Erythroblast (primary cell): ENCODE measurements at regions not wholly inside any gene's neighbourhood (a gene's known extent, or its start where the extent isn't known, plus 50 kb on each side); places are given as distances from the start of the nearest gene placed in this dataset.

Source experiments
- GATA1 ChIP-seq: IDR thresholded peaks from 2 replicates; pipeline ENCODE4 v1.6.1; 2011; ENCODE audit warnings: low read depth, mild to moderate bottlenecking, control low read depth, low read length, moderate library complexity
- POLR2A ChIP-seq: IDR thresholded peaks from 2 replicates; pipeline ENCODE4 v1.6.1; 2011; ENCODE audit warnings: mild to moderate bottlenecking, low read length

- TF ChIP-seq POLR2A (no peak), GATA1 (no peak)
These were observed 94.2 kb upstream of the SLC39A10 start for GRCh38 chr2:195562570-195563566.
